B cell (primary cell): ENCODE measurements at regions not wholly inside any gene's neighbourhood (a gene's known extent, or its start where the extent isn't known, plus 50 kb on each side); places are given as distances from the start of the nearest gene placed in this dataset.

ENCODE experiments used
- ATAC-seq: fragments of 200-7000 bp; cut with Tn5 transposase; one replicate; pipeline ENCODE4 v1.10.0; 2021; ENCODE audit warnings: low read depth, mild to moderate bottlenecking, moderate number of reproducible peaks, moderate library complexity
- CTCF ChIA-PET: fragments of 350-600 bp; sonication (Branson Sonifier 250); formaldehyde crosslinking; loops from one replicate; lab custom pipeline; 2021; ENCODE audit warnings: antibody characterized with exemption, inconsistent platforms; lab: Charles Lee
- POLR2A ChIA-PET: fragments of 350-600 bp; sonication (Branson Sonifier 250); formaldehyde crosslinking; loops from one replicate; lab custom pipeline; 2021; ENCODE audit warnings: antibody characterized with exemption; lab: Charles Lee
- DNase-seq: peaks from one replicate; pipeline ENCODE4 v3.0.0; 2013
- H2AFZ ChIP-seq: 2 replicates; pipeline ENCODE4 v1.6.1; 2012; ENCODE audit warnings: mild to moderate bottlenecking, low read depth, low read length; ENCODE audit not compliant: insufficient read depth, poor library complexity, severe bottlenecking
- H3K27ac ChIP-seq, 2 donors: 1 replicate in 1 of 2; 2 replicates in 1 of 2; pipeline ENCODE4 v1.5.1; 2012 to 2013; ENCODE audit warnings: low read length in 2 of 2, mild to moderate bottlenecking in 2 of 2, moderate library complexity in 1 of 2
- H3K27me3 ChIP-seq, 4 experiments: fragments of 200-600 bp in 1 of 4; sonication (generic) in 1 of 4; replicated peaks in 1 of 4; 1 replicate in 2 of 4; 2 replicates in 2 of 4; pipeline versions ENCODE4 v1.6.1 to v1.7.0; 2013 to 2016; ENCODE audit warnings: low read length in 3 of 4, mild to moderate bottlenecking in 2 of 4, mixed read lengths in 1 of 4, moderate library complexity in 1 of 4; ENCODE audit not compliant: insufficient read depth in 4 of 4, control insufficient read depth in 3 of 4; ENCODE audit errors: control extremely low read depth in 1 of 4
- H3K36me3 ChIP-seq, 2 experiments: replicated peaks in 1 of 2; 1 replicate in 1 of 2; 2 replicates in 1 of 2; pipeline versions ENCODE4 v1.6.1 to v1.7.1; 2013; ENCODE audit warnings: low read length in 1 of 2; ENCODE audit not compliant: insufficient read depth in 2 of 2, control insufficient read depth in 1 of 2; ENCODE audit errors: control extremely low read depth in 1 of 2, extremely low read depth in 1 of 2
- H3K4me1 ChIP-seq, 2 donors: fragments of 200-600 bp in 1 of 2; sonication (generic) in 1 of 2; 1 replicate in 1 of 2; 2 replicates in 1 of 2; pipeline versions ENCODE4 v1.5.1 to v1.6.1; 2013 to 2017; ENCODE audit warnings: low read length in 2 of 2; ENCODE audit not compliant: control insufficient read depth in 2 of 2, insufficient read depth in 2 of 2
- H3K4me2 ChIP-seq: replicated peaks from 2 replicates; pipeline ENCODE3; 2012; ENCODE audit warnings: mild to moderate bottlenecking, low read depth, low read length; ENCODE audit not compliant: poor library complexity, severe bottlenecking
- H3K4me3 ChIP-seq, 5 experiments: fragments of 200-600 bp in 1 of 5; sonication (generic) in 1 of 5; 1 replicate in 3 of 5; 2 replicates in 2 of 5; pipeline versions ENCODE4 v1.5.1 to v1.7.0; 2011 to 2016; ENCODE audit warnings: low read length in 4 of 5, mild to moderate bottlenecking in 4 of 5, low read depth in 2 of 5, control low read depth in 1 of 5, moderate library complexity in 1 of 5; ENCODE audit not compliant: insufficient read depth in 1 of 5; ENCODE audit errors: control extremely low read depth in 1 of 5, extremely low read depth in 1 of 5
- H3K79me2 ChIP-seq: fragments of 200-600 bp; sonication (generic); one replicate; pipeline ENCODE4 v1.6.0; 2016; ENCODE audit warnings: low read length; ENCODE audit not compliant: control insufficient read depth, insufficient read depth
- H3K9ac ChIP-seq: fragments of 200-600 bp; sonication (generic); 2 replicates; pipeline ENCODE4 v1.6.1; 2017; ENCODE audit warnings: mild to moderate bottlenecking, low read length, moderate library complexity
- H3K9me3 ChIP-seq, 3 donors: one replicate each; pipeline versions ENCODE4 v1.6.1 to v1.7.1; 2013; ENCODE audit warnings: low read length in 2 of 3; ENCODE audit not compliant: control insufficient read depth in 2 of 3, insufficient read depth in 1 of 3; ENCODE audit errors: control extremely low read depth in 1 of 3
- H4K20me1 ChIP-seq: 2 replicates; pipeline ENCODE4 v1.6.0; 2012; ENCODE audit warnings: mild to moderate bottlenecking, low read length; ENCODE audit not compliant: insufficient read depth, control insufficient read depth, poor library complexity, severe bottlenecking
- H3K27ac Mint-ChIP-seq: one replicate; pipeline ENCODE4 v1.8.0; 2021; ENCODE audit warnings: mixed read lengths
- H3K27me3 Mint-ChIP-seq: one replicate; pipeline ENCODE4 v1.8.0; 2021; ENCODE audit warnings: mixed read lengths
- H3K4me1 Mint-ChIP-seq: one replicate; pipeline ENCODE4 v1.8.0; 2021; ENCODE audit warnings: mixed read lengths
- H3K4me3 Mint-ChIP-seq: one replicate; pipeline ENCODE4 v1.8.0; 2021; ENCODE audit warnings: mixed read lengths
- H3K9me3 Mint-ChIP-seq: one replicate; pipeline ENCODE4 v1.8.0; 2022; ENCODE audit warnings: mixed read lengths; ENCODE audit not compliant: insufficient read depth
- EZH2 ChIP-seq: IDR thresholded peaks from 2 replicates; pipeline ENCODE4 v1.6.1; 2012; ENCODE audit warnings: borderline replicate concordance, low read depth, mild to moderate bottlenecking, moderate library complexity, low read length; ENCODE audit not compliant: insufficient read depth, poor library complexity, severe bottlenecking
- WGBS: methylation state at CpG from one replicate; pipeline ENCODE4 v1.1.5; 2013; ENCODE audit warnings: missing lambda C conversion rate; ENCODE audit not compliant: insufficient coverage; 5-methylcytosine and 5-hydroxymethylcytosine counted together
- intact Hi-C: fragments of 100-400 bp; cut with micrococcal nuclease; formaldehyde crosslinking; loops from one replicate; pipeline ENCODE4 v1.10.0; 2022
- TF ChIP-seq, protein P1 (sequence below): fragments of 200-600 bp; IDR thresholded peaks from one replicate; pipeline ENCODE4 v1.8.0; 2022; ENCODE audit warnings: antibody characterized with exemption, mild to moderate bottlenecking

DNA sequence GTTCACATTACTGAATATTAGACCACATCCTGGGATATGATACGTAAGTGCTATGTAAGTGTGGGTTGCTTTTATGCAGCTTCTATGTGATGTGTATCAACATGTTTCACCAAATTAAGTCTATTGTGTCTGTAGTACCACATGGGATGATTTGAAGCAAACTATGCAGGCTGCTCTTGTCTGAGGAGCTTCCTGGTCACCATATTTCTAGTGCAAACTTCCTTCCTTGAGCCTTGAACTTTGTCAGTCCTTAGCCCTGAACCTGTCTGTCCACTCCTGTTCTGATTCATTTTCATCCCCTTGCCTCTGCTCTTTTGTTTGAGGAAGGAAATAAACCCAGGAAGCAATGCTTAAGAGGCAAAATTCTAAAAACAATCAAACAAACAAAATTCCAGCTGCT is 117.5 kb upstream of the VANGL1 start:
- Histone ChIP-seq H3K4me2 (no peak overlapping the region), H4K20me1 (no peaks in the 10 kb centered on the region), H3K27ac (no peak overlapping the region), H3K79me2 (no peaks in the 10 kb centered on the region), H3K4me1 (no peaks in the 10 kb centered on the region), H3K9ac (no peak overlapping the region), H3K27me3 (no peaks in the 10 kb centered on the region), H3K4me3 (no peak overlapping the region), H3K9me3 (no peaks in the 10 kb centered on the region), H2AFZ (no peak overlapping the region), H3K36me3 (no peaks in the 10 kb centered on the region)
- ChIA-PET CTCF (no interaction called here), POLR2A (no interaction called here)
- H3K27me3 Mint-ChIP-seq: peaks cover 8% of the 10 kb centered on the region
- DNase-seq (no peak), ATAC-seq (no peak)
- no CpG with 5 or more reads among the region's 1 CpG for WGBS
- intact Hi-C loops: no loop called here
- no peaks in the 10 kb centered on the region for H3K9me3 Mint-ChIP-seq
- no peaks in the 10 kb centered on the region for H3K4me1 Mint-ChIP-seq
- no peak overlapping the region for H3K27ac Mint-ChIP-seq
- TF ChIP-seq EZH2: no peak
- TF ChIP-seq, protein P1, sequence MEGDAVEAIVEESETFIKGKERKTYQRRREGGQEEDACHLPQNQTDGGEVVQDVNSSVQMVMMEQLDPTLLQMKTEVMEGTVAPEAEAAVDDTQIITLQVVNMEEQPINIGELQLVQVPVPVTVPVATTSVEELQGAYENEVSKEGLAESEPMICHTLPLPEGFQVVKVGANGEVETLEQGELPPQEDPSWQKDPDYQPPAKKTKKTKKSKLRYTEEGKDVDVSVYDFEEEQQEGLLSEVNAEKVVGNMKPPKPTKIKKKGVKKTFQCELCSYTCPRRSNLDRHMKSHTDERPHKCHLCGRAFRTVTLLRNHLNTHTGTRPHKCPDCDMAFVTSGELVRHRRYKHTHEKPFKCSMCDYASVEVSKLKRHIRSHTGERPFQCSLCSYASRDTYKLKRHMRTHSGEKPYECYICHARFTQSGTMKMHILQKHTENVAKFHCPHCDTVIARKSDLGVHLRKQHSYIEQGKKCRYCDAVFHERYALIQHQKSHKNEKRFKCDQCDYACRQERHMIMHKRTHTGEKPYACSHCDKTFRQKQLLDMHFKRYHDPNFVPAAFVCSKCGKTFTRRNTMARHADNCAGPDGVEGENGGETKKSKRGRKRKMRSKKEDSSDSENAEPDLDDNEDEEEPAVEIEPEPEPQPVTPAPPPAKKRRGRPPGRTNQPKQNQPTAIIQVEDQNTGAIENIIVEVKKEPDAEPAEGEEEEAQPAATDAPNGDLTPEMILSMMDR: no peak
- H3K4me3 Mint-ChIP-seq: no peak overlapping the region

DNA sequence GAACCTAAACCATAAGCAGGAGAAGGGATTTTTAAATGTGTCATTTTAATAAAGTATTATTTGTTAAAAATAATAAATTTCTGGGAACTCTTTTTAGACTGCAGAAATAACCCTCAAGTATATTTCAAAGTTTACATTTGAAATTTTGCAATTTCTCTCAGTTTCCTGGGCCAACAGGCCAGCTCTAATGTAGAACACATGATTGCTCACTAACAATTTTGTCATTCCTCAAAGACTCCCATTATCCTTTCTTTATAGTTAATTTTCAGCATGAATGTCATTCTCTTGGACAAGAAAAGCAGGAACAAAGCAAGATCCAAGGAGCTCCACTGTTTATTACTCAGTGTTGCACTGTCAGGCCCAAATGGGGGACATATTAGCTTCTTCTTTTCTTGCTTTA is 119.4 kb upstream of the VANGL1 start:
- Mint-ChIP-seq H3K27me3 (peaks cover 10% of the 10 kb centered on the region), H3K4me3 (no peak overlapping the region), H3K9me3 (no peaks in the 10 kb centered on the region), H3K27ac (no peak overlapping the region), H3K4me1 (no peaks in the 10 kb centered on the region)
- no peaks in the 10 kb centered on the region for H3K27me3 ChIP-seq
- H3K79me2 ChIP-seq: no peaks in the 10 kb centered on the region
- no peak overlapping the region for H2AFZ ChIP-seq
- DNase-seq (no peak), ATAC-seq (no peak)
- no peaks in the 10 kb centered on the region for H3K4me1 ChIP-seq
- no peak overlapping the region for H3K4me2 ChIP-seq
- no peak overlapping the region for H3K27ac ChIP-seq
- no peak overlapping the region for H3K4me3 ChIP-seq
- no peaks in the 10 kb centered on the region for H3K9me3 ChIP-seq
- H3K9ac ChIP-seq: no peak overlapping the region
- no peaks in the 10 kb centered on the region for H3K36me3 ChIP-seq
- POLR2A ChIA-PET: no interaction called here
- TF ChIP-seq, protein P1: no peak
- TF ChIP-seq EZH2: no peak
- CTCF ChIA-PET: no interaction called here
- H4K20me1 ChIP-seq: no peaks in the 10 kb centered on the region
- intact Hi-C loops: no loop called here
